Astrocyte (in vitro differentiated cells and primary cell): ENCODE measurements at regions not wholly inside any gene's neighbourhood (a gene's known extent, or its start where the extent isn't known, plus 50 kb on each side); places are given as distances from the start of the nearest gene placed in this dataset.

Experiments used
- CTCF ChIP-seq: IDR thresholded peaks from 2 replicates; pipeline ENCODE4 v1.5.1; 2011; ENCODE audit warnings: low read depth, mild to moderate bottlenecking, inconsistent platforms, low read length, moderate library complexity; ENCODE audit not compliant: insufficient read depth
- EZH2 ChIP-seq: IDR thresholded peaks from 2 replicates; pipeline ENCODE4 v1.6.1; 2012; ENCODE audit warnings: mild to moderate bottlenecking, low read length, inconsistent platforms; ENCODE audit not compliant: insufficient read depth

- TF ChIP-seq EZH2, result no peak
- no peak for TF ChIP-seq CTCF
Measured at GRCh38 chr2:64289737-64290136, 145.5 kb upstream of the PELI1 start.
